OCI-LY1 (cell line): ENCODE measurements at regions not wholly inside any gene's neighbourhood (a gene's known extent, or its start where the extent isn't known, plus 50 kb on each side); places are given as distances from the start of the nearest gene placed in this dataset.

Source experiments
- CTCF ChIP-seq: fragments of 200-600 bp; sonication (generic), shearing (Covaris generic); IDR thresholded peaks from 2 replicates; pipeline ENCODE4 v1.5.1; 2017; ENCODE audit warnings: mild to moderate bottlenecking, antibody characterized with exemption, low read length, moderate library complexity, mixed read lengths
- EZH2 ChIP-seq: fragments of 200-600 bp; sonication (generic), shearing (Covaris generic); IDR thresholded peaks from 2 replicates; pipeline ENCODE4 v1.8.0; 2017; ENCODE audit warnings: borderline replicate concordance, mixed run types, mild to moderate bottlenecking, antibody characterized with exemption, low read length, moderate library complexity, mixed read lengths

- no peak for TF ChIP-seq CTCF
- no peak for TF ChIP-seq EZH2
Observed at GRCh38 chr14:66414511-66414910, 71.7 kb upstream of the CCDC196 start.
